ENCODE measurements at regions not wholly inside any gene's neighbourhood (a gene's known extent, or its start where the extent isn't known, plus 50 kb on each side); places are given as distances from the start of the nearest gene placed in this dataset.

DNA sequence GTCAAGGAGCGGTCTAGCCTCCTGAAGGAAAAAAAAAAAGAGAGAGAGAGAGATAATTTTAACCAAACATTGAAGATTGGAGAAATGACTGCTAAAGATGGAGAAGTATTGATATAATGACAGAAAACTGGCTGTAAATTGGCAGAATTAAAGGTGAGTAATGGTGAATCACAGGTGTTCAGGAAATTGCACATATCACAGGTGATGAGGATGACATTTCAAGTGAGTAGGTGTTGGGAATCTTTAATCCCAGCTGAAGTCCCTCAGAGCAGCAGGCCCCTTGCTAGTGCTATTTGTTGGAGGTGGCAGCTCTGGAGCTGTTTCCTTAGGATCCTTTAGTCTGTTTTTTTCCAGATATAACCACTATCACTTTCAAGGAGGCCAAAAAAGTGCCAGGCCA is 678.4 kb upstream of the VRK2 start:
- 32 to 54% methylated on average over 1 of the region's 1 CpG for WGBS, 2 experiments (ENCODE audit: low coverage in 1 of 2, low lambda C conversion rate in 2 of 2, missing lambda C conversion rate in 2 of 2)
- no peak overlapping the region for H3K4me2 ChIP-seq (ENCODE audit: unreplicated experiment)

DNA sequence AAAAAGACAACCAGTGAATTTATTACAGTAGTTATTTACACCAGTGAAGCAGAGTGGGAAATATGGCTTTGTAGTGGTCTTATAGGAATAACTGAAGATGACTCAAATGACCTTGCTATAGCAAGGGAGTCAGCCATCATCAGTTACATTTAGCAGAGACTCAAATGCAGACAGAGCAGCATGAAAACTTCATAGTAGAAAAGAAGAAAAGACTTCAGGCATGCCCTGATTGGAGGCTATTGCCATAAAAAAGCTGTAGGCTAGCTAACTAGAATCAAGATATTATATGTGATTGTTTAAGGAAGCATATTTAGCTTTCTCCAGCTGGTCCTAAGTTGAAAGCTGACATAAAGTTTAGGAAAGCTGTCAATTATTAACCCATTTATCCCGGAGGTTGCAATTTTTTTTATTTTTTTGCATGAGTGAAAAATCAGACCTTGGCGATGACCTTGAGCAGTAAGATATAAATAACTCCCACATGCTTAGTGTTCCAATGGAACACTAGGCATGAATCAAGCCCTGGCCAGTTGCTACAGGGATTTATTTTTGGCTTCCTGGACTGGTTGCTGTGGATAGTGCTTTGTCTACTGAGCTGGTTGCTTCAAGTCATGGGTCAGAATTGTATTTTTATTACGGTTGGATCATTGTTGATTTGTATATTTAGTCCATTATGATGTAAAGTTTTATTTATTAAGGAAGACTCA is 675.6 kb upstream of the VRK2 start:
- no peaks in the 10 kb centered on the region for H3K27me3 ChIP-seq (replicated peaks; ENCODE audit: insufficient read depth)
- no peaks in the 10 kb centered on the region for H3K9me2 ChIP-seq (ENCODE audit: insufficient read depth)
- TF ChIP-seq EZH2 (IDR thresholded peaks at IDR 0.05; ENCODE audit: insufficient read depth, poor library complexity, severe bottlenecking) (no peak), EZH2phosphoT487 (IDR thresholded peaks at IDR 0.05; ENCODE audit: insufficient read depth, low read depth) (no peak)
- H3K4me2 ChIP-seq (ENCODE audit: unreplicated experiment), result no peak overlapping the region
- H3K9ac ChIP-seq, result no peak overlapping the region
- H3K9me3 ChIP-seq (ENCODE audit: low read depth), result no peaks in the 10 kb centered on the region
- in situ Hi-C loops (cut with MboI), result no loop called here
- H3K4me1 ChIP-seq (ENCODE audit: insufficient read depth), result peaks cover 28% of the 10 kb centered on the region
- peaks cover 12% of the 10 kb centered on the region for H3F3A ChIP-seq (ENCODE audit: insufficient read depth)
- 74 to 83% methylated on average over 3 of the region's 3 CpGs for WGBS, 2 experiments (ENCODE audit: low coverage in 1 of 2, low lambda C conversion rate in 2 of 2, missing lambda C conversion rate in 2 of 2)
- no peaks in the 10 kb centered on the region for H3K79me2 ChIP-seq (ENCODE audit: insufficient read depth)
- H3K4me3 ChIP-seq, result no peak overlapping the region
- no peak overlapping the region for H2AFZ ChIP-seq
- no peaks in the 10 kb centered on the region for H4K20me1 ChIP-seq (ENCODE audit: insufficient read depth)
- peak; percentile 6 for DNase-seq
- no peaks in the 10 kb centered on the region for H3K36me3 ChIP-seq (ENCODE audit: low read depth)
- H3K27ac ChIP-seq, result no peak overlapping the region

More for the DNA sequence above, 678.4 kb upstream of the VRK2 start:
- Histone ChIP-seq H2AFZ (no peak overlapping the region), H4K20me1 (ENCODE audit: insufficient read depth) (no peaks in the 10 kb centered on the region), H3K9me3 (ENCODE audit: low read depth) (no peaks in the 10 kb centered on the region), H3K79me2 (ENCODE audit: insufficient read depth) (no peaks in the 10 kb centered on the region), H3F3A (ENCODE audit: insufficient read depth) (0 out of 2 replicates have a peak, but pooled peaks cover 6% of the 10 kb centered on the region), H3K27ac (no peak overlapping the region), H3K9ac (no peak overlapping the region), H3K27me3 (replicated peaks; ENCODE audit: insufficient read depth) (no peaks in the 10 kb centered on the region), H3K9me2 (ENCODE audit: insufficient read depth) (no peaks in the 10 kb centered on the region), H3K4me3 (no peak overlapping the region), H3K4me1 (ENCODE audit: insufficient read depth) (peaks cover 16% of the 10 kb centered on the region), H3K36me3 (ENCODE audit: low read depth) (no peaks in the 10 kb centered on the region)
- DNase-seq, result no peak
- in situ Hi-C loops (cut with MboI), result no loop called here
- TF ChIP-seq EZH2 (IDR thresholded peaks at IDR 0.05; ENCODE audit: insufficient read depth, poor library complexity, severe bottlenecking) (no peak), EZH2phosphoT487 (IDR thresholded peaks at IDR 0.05; ENCODE audit: insufficient read depth, low read depth) (no peak)

DNA sequence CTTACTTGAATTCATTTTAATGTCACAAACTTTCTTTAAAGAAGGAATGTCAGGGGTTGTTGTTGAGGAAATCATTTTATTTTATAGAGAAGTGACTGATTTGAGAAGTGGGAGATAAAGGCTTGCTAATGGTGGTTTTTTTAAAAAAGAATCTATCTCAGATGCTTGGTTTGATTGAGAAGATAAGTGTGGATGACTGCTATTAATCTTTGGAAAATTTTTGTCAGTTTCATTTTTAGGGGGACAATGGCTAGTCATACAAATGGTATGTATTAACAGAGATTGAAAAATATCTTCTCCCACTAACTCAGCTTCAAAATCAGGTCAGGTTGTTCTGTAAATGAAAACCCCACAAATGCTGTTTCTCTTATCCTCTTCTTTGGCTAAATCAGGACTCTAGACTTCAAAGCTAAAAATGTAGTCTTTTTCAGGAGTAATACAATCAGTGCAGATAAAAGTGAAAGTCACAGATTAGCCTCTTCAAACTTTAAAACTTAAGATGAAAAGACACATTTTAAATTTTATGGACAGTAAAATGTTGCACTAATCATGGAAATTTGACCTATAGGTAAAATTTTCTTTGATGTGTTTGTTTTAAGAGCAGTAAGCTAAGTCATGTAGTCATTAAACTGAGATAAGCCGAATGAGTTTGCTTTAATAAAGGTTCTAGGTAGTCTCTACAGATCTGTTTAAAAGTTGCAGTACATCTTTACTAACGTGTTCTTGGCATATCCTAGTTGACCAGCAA is 674.2 kb upstream of the VRK2 start:
- no peak for DNase-seq
- no peaks in the 10 kb centered on the region for H3K9me3 ChIP-seq (ENCODE audit: low read depth)
- no peaks in the 10 kb centered on the region for H3K9me2 ChIP-seq (ENCODE audit: insufficient read depth)
- H3K4me2 ChIP-seq (ENCODE audit: unreplicated experiment), result peak overlapping the region; percentile 68
- H3K27ac ChIP-seq, result no peak overlapping the region
- peaks cover 28% of the 10 kb centered on the region for H3K4me1 ChIP-seq (ENCODE audit: insufficient read depth)
- H3F3A ChIP-seq (ENCODE audit: insufficient read depth), result peaks cover 12% of the 10 kb centered on the region
- no peak overlapping the region for H3K4me3 ChIP-seq
- 40 to 43% methylated on average over 2 of the region's 2 CpGs for WGBS, 2 experiments (ENCODE audit: low coverage in 1 of 2, low lambda C conversion rate in 2 of 2, missing lambda C conversion rate in 2 of 2)
- in situ Hi-C loops (cut with MboI), result no loop called here
- no peaks in the 10 kb centered on the region for H3K79me2 ChIP-seq (ENCODE audit: insufficient read depth)
- H3K9ac ChIP-seq, result no peak overlapping the region
- H3K36me3 ChIP-seq (ENCODE audit: low read depth), result no peaks in the 10 kb centered on the region
- H2AFZ ChIP-seq, result peak overlapping the region; percentile 55
- H3K27me3 ChIP-seq (replicated peaks; ENCODE audit: insufficient read depth), result no peaks in the 10 kb centered on the region
- H4K20me1 ChIP-seq (ENCODE audit: insufficient read depth), result no peaks in the 10 kb centered on the region
- TF ChIP-seq EZH2 (IDR thresholded peaks at IDR 0.05; ENCODE audit: insufficient read depth, poor library complexity, severe bottlenecking) (no peak), EZH2phosphoT487 (IDR thresholded peaks at IDR 0.05; ENCODE audit: insufficient read depth, low read depth) (no peak)

DNA sequence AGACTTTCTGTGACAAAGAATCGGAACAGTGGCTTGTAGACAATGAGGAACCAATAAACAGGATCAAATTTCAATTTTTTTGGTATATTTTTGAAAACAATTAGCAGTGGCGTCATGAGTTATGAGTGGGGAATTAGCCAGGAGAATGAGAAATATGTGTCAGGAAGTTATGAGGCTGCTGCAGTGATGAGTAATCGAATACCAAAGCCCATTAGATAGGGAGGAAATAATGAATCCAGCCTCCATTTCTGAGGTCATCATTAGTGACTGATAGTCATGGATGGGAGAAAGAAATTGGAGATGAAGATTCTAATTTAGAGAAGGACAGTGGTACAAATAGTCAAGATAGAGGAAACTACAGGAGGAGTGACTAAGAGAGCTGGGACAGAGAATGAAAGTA is 673.1 kb upstream of the VRK2 start:
- H3K9me3 ChIP-seq (ENCODE audit: low read depth), result no peaks in the 10 kb centered on the region
- no peaks in the 10 kb centered on the region for H3K27me3 ChIP-seq (replicated peaks; ENCODE audit: insufficient read depth)
- H3K4me1 ChIP-seq (ENCODE audit: insufficient read depth), result peaks cover 28% of the 10 kb centered on the region
- no peaks in the 10 kb centered on the region for H3K79me2 ChIP-seq (ENCODE audit: insufficient read depth)
- no peaks in the 10 kb centered on the region for H3K36me3 ChIP-seq (ENCODE audit: low read depth)
- peak; percentile 82 for DNase-seq
- no peaks in the 10 kb centered on the region for H4K20me1 ChIP-seq (ENCODE audit: insufficient read depth)
- 18 to 28% methylated on average over 3 of the region's 3 CpGs for WGBS, 2 experiments (ENCODE audit: low coverage in 1 of 2, low lambda C conversion rate in 2 of 2, missing lambda C conversion rate in 2 of 2)
- no peak for TF ChIP-seq EZH2phosphoT487 (IDR thresholded peaks at IDR 0.05; ENCODE audit: insufficient read depth, low read depth)
- no peak for TF ChIP-seq EZH2 (IDR thresholded peaks at IDR 0.05; ENCODE audit: insufficient read depth, poor library complexity, severe bottlenecking)
- H3K9me2 ChIP-seq (ENCODE audit: insufficient read depth), result no peaks in the 10 kb centered on the region
- in situ Hi-C loops (cut with MboI), result no loop called here
- H3K4me2 ChIP-seq (ENCODE audit: unreplicated experiment), result peak overlapping the region; percentile 68
- H3K4me3 ChIP-seq, result peak overlapping the region; percentile 23
- H3F3A ChIP-seq (ENCODE audit: insufficient read depth), result peaks cover 12% of the 10 kb centered on the region
- H3K9ac ChIP-seq, result no peak overlapping the region
- H3K27ac ChIP-seq, result peak overlapping the region; percentile 24; the same call in 1 of the 2 replicates
- H2AFZ ChIP-seq, result peak overlapping the region; percentile 46

All from GM23248 (cell line).